Heart right ventricle (tissue), 16 donors: ENCODE measurements at regions not wholly inside any gene's neighbourhood (a gene's known extent, or its start where the extent isn't known, plus 50 kb on each side); places are given as distances from the start of the nearest gene placed in this dataset.

Source experiments
- ATAC-seq, 8 donors: fragments of 200-7000 bp; cut with Tn5 transposase; one replicate each; pipeline ENCODE4 v1.9.1; 2020; ENCODE audit warnings: mild to moderate bottlenecking in 8 of 8, moderate library complexity in 8 of 8, moderate number of reproducible peaks in 1 of 8
- DNase-seq, 2 donors: peaks; one replicate each; pipeline ENCODE4 v3.0.0-alpha.2; 2020
- H3K27ac ChIP-seq, 10 donors: fragments of 200-600 bp; sonication (generic) in 2 of 10; one replicate each; pipeline versions ENCODE4 v1.5.0 to v1.8.0; 2020 to 2022; ENCODE audit warnings: mild to moderate bottlenecking in 3 of 10
- H3K27me3 ChIP-seq, 7 donors: fragments of 200-600 bp; one replicate each; pipeline ENCODE4 v1.8.0; 2021 to 2022; ENCODE audit warnings: mild to moderate bottlenecking in 2 of 7
- H3K36me3 ChIP-seq, 9 donors: fragments of 200-600 bp; sonication (generic) in 1 of 9; one replicate each; pipeline versions ENCODE4 v1.5.0 to v1.8.0; 2020 to 2022; ENCODE audit warnings: mild to moderate bottlenecking in 2 of 9
- H3K4me1 ChIP-seq, 9 donors: fragments of 200-600 bp; sonication (generic) in 1 of 9; one replicate each; pipeline versions ENCODE4 v1.5.0 to v1.8.0; 2020 to 2022; ENCODE audit warnings: mild to moderate bottlenecking in 4 of 9
- H3K4me3 ChIP-seq, 10 donors: fragments of 200-600 bp; sonication (generic) in 2 of 10; one replicate each; pipeline versions ENCODE4 v1.5.0 to v1.8.0; 2020 to 2022; ENCODE audit warnings: mild to moderate bottlenecking in 7 of 10, moderate library complexity in 2 of 10
- H3K9me3 ChIP-seq, 11 donors: fragments of 200-600 bp in 10 of 11; sonication (generic) in 2 of 11; one replicate each; pipeline versions ENCODE4 v1.5.0 to v1.8.0; 2013 to 2022; ENCODE audit warnings: mild to moderate bottlenecking in 2 of 11, control low read depth in 1 of 11, moderate library complexity in 1 of 11
- CTCF ChIP-seq, 9 donors: fragments of 200-600 bp; sonication (generic) in 2 of 9; IDR thresholded peaks; one replicate each; pipeline versions ENCODE4 v1.5.0 to v1.8.0; 2021 to 2022; ENCODE audit warnings: antibody characterized with exemption in 9 of 9, mild to moderate bottlenecking in 5 of 9, moderate library complexity in 1 of 9
- WGBS, 2 donors: extraction: QIAGEN DNeasy Blood & Tissue Kit; methylation state at CpG; one replicate each; pipeline ENCODE4 v1.1.7; 2013; ENCODE audit warnings: inconsistent platforms in 1 of 2; 5-methylcytosine and 5-hydroxymethylcytosine counted together
- intact Hi-C, 10 donors: fragments of 100-400 bp; cut with DNase I; formaldehyde crosslinking; loops; one replicate each; pipeline versions ENCODE4 v1.11.1 to v1.14.2; 2022
- donor health status: Arrhythmogenic right ventricular cardiomyopathy.
- donor health status: ischemic (EF 13 %, LVEDD 7.1; RV severe dilation, severe dysfunction).
- donor health status: healthy with polysubstance abuse.
- donor health status: DM: no; HTN: yes; CAD: no.
- donor health status: DM: no; HTN: no; CAD: no.
- donor health status: ischemic (EF 25% LVEDD 6.9; RV normal size, moderate dysfunction).
- donor health status: ischemic (EF 25% LVEDD 5.7; RV mildly dilated, moderate dysfunction).
- donor health status: healthy.
- donor health status: DM: yes; HTN: yes; CAD: no.
- donor health status: Ischemic cardiomyopathy.
- donor health status: ischemic (EF 35%, LVEDD 5.7; RV mildly dilated, moderate dysfunction).
- donor health status: nonischemic (EF 11% LVEDD 7.7; RV severe dilation, severe dysfunction).
- donor health status: DM: yes; HTN: yes; CAD: no.
- donor health status: PGD.
- donor health status: ischemic (EF 29% LVEDD 5.4; RV normal size, mild dysfunction).
- donor health status: nonischemic (EF 23%, LVEDD 6.1; RV moderate dilation, normal function).

- no peak for TF ChIP-seq CTCF (IDR thresholded peaks at IDR 0.05)
- Histone ChIP-seq H3K27ac (no peak overlapping the region), H3K27me3 (no peaks in the 10 kb centered on the region), H3K4me1 (no peaks in the 10 kb centered on the region), H3K4me3 (no peak overlapping the region), H3K9me3 (peaks cover 0 to 3% (median 0%) of the 10 kb centered on the region in 11 donors), H3K36me3 (no peaks in the 10 kb centered on the region)
- 24 to 31% methylated on average over 4 of the region's 4 CpGs for WGBS, 2 donors
- ATAC-seq (no peak), DNase-seq (no peak)
- intact Hi-C loops = no loop called here
Observed at GRCh38 chr18:70621710-70622109, 332.9 kb downstream of the SOCS6 start.

GRCh38 chr18:70620837-70621612 is 332.2 kb downstream of the SOCS6 start:
- Histone ChIP-seq H3K36me3 (no peaks in the 10 kb centered on the region), H3K4me1 (no peaks in the 10 kb centered on the region), H3K27ac (no peak overlapping the region), H3K4me3 (no peak overlapping the region), H3K27me3 (no peaks in the 10 kb centered on the region), H3K9me3 (peaks cover 0 to 10% (median 0%) of the 10 kb centered on the region in 11 donors)
- 74 to 80% methylated on average over 2 of the region's 2 CpGs for WGBS, 2 donors
- ATAC-seq (no peak), DNase-seq (no peak)
- intact Hi-C loops = no loop called here
- TF ChIP-seq CTCF (IDR thresholded peaks at IDR 0.05) = no peak

GRCh38 chr18:70617020-70617763 is 328.3 kb downstream of the SOCS6 start:
- H3K4me3 ChIP-seq = no peak overlapping the region
- intact Hi-C loops = no loop called here
- peaks cover 0 to 20% (median 0%) of the 10 kb centered on the region in 11 donors for H3K9me3 ChIP-seq
- DNase-seq = no peak
- H3K4me1 ChIP-seq = no peaks in the 10 kb centered on the region
- ATAC-seq = no peak
- H3K27me3 ChIP-seq = no peaks in the 10 kb centered on the region
- WGBS, 2 donors = 75 to 91% methylated on average over 2 of the region's 2 CpGs
- no peaks in the 10 kb centered on the region for H3K36me3 ChIP-seq
- H3K27ac ChIP-seq = no peak overlapping the region
- no peak for TF ChIP-seq CTCF (IDR thresholded peaks at IDR 0.05)

- Histone ChIP-seq H3K4me3 (no peak overlapping the region), H3K27me3 (no peaks in the 10 kb centered on the region), H3K4me1 (no peaks in the 10 kb centered on the region), H3K9me3 (no peaks in the 10 kb centered on the region), H3K36me3 (no peaks in the 10 kb centered on the region), H3K27ac (no peak overlapping the region)
- TF ChIP-seq CTCF (IDR thresholded peaks at IDR 0.05) = no peak
- intact Hi-C loops = no loop called here
- DNase-seq = no peak
- no peak for ATAC-seq
- WGBS, 2 donors = 67 to 82% methylated on average over 1 of the region's 1 CpG
Observed at GRCh38 chr18:70600225-70600925, 311.5 kb downstream of the SOCS6 start.
